Retinal pigment epithelial cell (primary cell): ENCODE measurements at regions not wholly inside any gene's neighbourhood (a gene's known extent, or its start where the extent isn't known, plus 50 kb on each side); places are given as distances from the start of the nearest gene placed in this dataset.
"Not testable (repeated sequence)": the region's sequence is repeated elsewhere in the genome, so short reads cannot be mapped to it uniquely, and the experiment has no call there.

Experiments
- DNase-seq: peaks from one replicate; pipeline ENCODE4 v3.0.0-alpha.2; 2010; ENCODE audit warnings: low read depth
- H3K4me3 ChIP-seq: 2 replicates; pipeline ENCODE4 v1.5.1; 2011; ENCODE audit warnings: mild to moderate bottlenecking, low read length, control low read depth, moderate library complexity
- TF ChIP-seq, protein P1 (sequence below): conservative IDR thresholded peaks from 2 replicates; pipeline ENCODE4 v1.5.1; 2011; ENCODE audit warnings: low read depth, low read length, control low read depth, inconsistent platforms

- no peak overlapping the region for H3K4me3 ChIP-seq
- DNase-seq, result no peak
- TF ChIP-seq, protein P1, sequence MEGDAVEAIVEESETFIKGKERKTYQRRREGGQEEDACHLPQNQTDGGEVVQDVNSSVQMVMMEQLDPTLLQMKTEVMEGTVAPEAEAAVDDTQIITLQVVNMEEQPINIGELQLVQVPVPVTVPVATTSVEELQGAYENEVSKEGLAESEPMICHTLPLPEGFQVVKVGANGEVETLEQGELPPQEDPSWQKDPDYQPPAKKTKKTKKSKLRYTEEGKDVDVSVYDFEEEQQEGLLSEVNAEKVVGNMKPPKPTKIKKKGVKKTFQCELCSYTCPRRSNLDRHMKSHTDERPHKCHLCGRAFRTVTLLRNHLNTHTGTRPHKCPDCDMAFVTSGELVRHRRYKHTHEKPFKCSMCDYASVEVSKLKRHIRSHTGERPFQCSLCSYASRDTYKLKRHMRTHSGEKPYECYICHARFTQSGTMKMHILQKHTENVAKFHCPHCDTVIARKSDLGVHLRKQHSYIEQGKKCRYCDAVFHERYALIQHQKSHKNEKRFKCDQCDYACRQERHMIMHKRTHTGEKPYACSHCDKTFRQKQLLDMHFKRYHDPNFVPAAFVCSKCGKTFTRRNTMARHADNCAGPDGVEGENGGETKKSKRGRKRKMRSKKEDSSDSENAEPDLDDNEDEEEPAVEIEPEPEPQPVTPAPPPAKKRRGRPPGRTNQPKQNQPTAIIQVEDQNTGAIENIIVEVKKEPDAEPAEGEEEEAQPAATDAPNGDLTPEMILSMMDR, result no peak
These were observed 57.7 kb downstream of the RAD51AP2 start for GRCh38 chr2:17460371-17461086.

GRCh38 chr2:17455343-17455742 lies 62.9 kb downstream of the RAD51AP2 start:
- TF ChIP-seq, protein P1, result no peak
- H3K4me3 ChIP-seq, result no peak overlapping the region
- DNase-seq, result no peak

- not testable (repeated sequence) for H3K4me3 ChIP-seq, DNase-seq
These were observed 72.0 kb downstream of the RAD51AP2 start for GRCh38 chr2:17446191-17446590.

GRCh38 chr2:17445744-17446143 lies 72.5 kb downstream of the RAD51AP2 start:
- H3K4me3 ChIP-seq, result no peak overlapping the region
- TF ChIP-seq, protein P1, result no peak
- no peak for DNase-seq

DNA sequence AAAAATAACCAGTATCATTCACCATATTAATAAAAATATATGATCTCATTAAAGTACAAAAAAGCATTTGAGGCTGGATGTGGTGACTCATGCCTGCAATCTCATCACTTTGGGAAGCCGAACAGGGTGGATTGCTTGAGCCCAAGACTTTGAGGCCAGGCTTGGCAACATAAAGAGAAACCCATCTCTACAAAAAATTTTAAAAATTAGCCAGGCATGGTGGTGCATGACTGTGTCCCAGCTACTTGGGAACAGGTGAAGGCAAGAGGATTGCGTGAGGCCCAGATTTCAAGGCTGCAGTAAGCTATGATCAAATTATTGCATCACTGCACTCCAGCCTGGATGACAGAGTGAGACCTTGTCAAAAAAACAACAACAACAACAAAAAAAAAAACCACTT lies 75.9 kb downstream of the RAD51AP2 start:
- no peak overlapping the region for H3K4me3 ChIP-seq
- DNase-seq, result no peak
- TF ChIP-seq, protein P1, result no peak

- TF ChIP-seq, protein P1, result no peak
- H3K4me3 ChIP-seq, result no peak overlapping the region
- DNase-seq, result no peak
These were observed 76.5 kb downstream of the RAD51AP2 start for GRCh38 chr2:17441790-17442189.

GRCh38 chr2:17441055-17441771 lies 77.0 kb downstream of the RAD51AP2 start:
- TF ChIP-seq, protein P1, result no peak
- H3K4me3 ChIP-seq, result no peak overlapping the region
- DNase-seq, result no peak
